ENCODE measurements at regions not wholly inside any gene's neighbourhood (a gene's known extent, or its start where the extent isn't known, plus 50 kb on each side); places are given as distances from the start of the nearest gene placed in this dataset.

DNA sequence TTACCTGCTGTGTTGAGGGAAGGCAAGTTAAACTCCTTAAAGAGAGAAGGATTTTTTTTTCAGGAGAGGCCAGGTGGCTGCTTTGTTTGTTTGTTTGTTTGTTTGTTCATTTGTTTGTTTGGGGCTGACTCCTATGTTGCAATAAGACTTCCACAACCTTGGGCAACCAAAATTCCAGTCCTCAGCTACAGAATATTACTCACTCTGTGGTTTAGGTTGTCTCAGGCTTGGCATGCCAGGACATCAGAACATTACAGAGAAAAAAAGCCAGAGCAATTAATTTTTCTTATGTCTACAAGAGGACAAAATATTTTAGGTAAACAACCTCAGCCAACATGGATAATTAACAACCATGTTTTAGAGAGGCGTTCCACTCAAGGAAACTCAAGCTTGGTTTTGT, 156.7 kb upstream of the ATP11B start:
- no peaks in the 10 kb centered on the region for H3K36me3 Mint-ChIP-seq (ENCODE audit: low read depth, unreplicated experiment)
- DNase-seq (ENCODE audit: low read depth), result peak; percentile 12
- no peaks in the 10 kb centered on the region for H4K20me1 ChIP-seq (ENCODE audit: insufficient read depth, low read length)

DNA sequence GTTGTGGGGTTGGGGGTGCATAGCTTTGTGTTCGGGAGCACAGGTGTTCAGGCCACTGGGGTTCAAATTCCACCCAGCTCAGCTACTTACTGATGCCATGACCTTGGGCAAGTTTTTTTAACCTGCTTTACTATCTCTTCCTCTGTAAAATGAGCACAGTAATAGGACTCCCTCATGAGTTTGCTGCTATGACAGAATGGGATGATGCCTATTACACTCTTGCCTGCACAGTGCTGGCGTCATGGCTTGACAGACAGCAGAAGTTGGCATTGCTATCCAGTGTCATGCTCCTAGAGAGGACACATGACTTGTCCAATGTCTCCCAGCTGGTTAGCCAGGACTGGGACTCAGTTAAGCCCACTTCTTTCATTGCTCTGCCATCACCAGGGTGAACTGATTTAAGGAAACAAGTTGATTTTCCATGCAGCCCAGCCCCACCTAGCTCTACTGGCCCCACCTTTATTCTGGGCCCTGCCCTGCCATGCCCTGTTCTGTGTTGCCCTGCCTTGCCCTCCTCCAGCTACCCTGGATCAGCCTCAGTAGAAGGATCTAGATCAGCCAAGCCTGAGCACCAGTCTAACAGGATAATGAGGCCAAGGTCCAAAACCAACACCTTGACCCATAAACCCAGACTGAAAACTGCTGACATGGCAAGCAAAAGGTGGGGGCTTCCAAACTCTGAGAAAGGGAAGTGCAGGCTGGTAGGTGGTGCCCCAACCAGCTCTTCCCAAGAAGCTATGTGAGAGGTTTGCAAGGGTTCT, 155.8 kb upstream of the ATP11B start:
- Mint-ChIP-seq H3K9me3 (ENCODE audit: unreplicated experiment) (no peaks in the 10 kb centered on the region), H3K27me3 (ENCODE audit: low read depth, unreplicated experiment) (no peaks in the 10 kb centered on the region), H3K36me3 (ENCODE audit: low read depth, unreplicated experiment) (no peaks in the 10 kb centered on the region), H3K4me1 (ENCODE audit: low read depth, unreplicated experiment) (peaks cover 4% of the 10 kb centered on the region), H3K27ac (ENCODE audit: unreplicated experiment) (no peak overlapping the region), H3K4me3 (ENCODE audit: unreplicated experiment) (no peak overlapping the region)
- Histone ChIP-seq H3K4me3 (ENCODE audit: insufficient read depth, low read depth, low read length) (no peak overlapping the region), H3K27ac (ENCODE audit: low read depth, low read length) (no peak overlapping the region), H3K4me1 (ENCODE audit: insufficient read depth, low read length) (no peaks in the 10 kb centered on the region), H3K9ac (ENCODE audit: low read length) (no peak overlapping the region), H2AFZ (ENCODE audit: low read depth, low read length) (no peak overlapping the region), H3K27me3 (ENCODE audit: insufficient read depth, low read length) (no peaks in the 10 kb centered on the region), H3K36me3 (ENCODE audit: insufficient read depth, low read length) (no peaks in the 10 kb centered on the region), H3K9me3 (ENCODE audit: insufficient read depth, low read depth, low read length) (no peaks in the 10 kb centered on the region), H4K20me1 (ENCODE audit: insufficient read depth, low read length) (no peaks in the 10 kb centered on the region), H3K79me2 (ENCODE audit: insufficient read depth, low read length) (no peaks in the 10 kb centered on the region), H3K4me2 (ENCODE audit: low read length) (no peak overlapping the region)
- DNase-seq (ENCODE audit: low read depth) (no peak), FAIRE-seq (no peak)
- TF ChIP-seq, protein P1, sequence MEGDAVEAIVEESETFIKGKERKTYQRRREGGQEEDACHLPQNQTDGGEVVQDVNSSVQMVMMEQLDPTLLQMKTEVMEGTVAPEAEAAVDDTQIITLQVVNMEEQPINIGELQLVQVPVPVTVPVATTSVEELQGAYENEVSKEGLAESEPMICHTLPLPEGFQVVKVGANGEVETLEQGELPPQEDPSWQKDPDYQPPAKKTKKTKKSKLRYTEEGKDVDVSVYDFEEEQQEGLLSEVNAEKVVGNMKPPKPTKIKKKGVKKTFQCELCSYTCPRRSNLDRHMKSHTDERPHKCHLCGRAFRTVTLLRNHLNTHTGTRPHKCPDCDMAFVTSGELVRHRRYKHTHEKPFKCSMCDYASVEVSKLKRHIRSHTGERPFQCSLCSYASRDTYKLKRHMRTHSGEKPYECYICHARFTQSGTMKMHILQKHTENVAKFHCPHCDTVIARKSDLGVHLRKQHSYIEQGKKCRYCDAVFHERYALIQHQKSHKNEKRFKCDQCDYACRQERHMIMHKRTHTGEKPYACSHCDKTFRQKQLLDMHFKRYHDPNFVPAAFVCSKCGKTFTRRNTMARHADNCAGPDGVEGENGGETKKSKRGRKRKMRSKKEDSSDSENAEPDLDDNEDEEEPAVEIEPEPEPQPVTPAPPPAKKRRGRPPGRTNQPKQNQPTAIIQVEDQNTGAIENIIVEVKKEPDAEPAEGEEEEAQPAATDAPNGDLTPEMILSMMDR (IDR thresholded peaks at IDR 0.05; ENCODE audit: insufficient read depth, low read depth, low read length), result no peak
- TF ChIP-seq EZH2 (IDR thresholded peaks at IDR 0.05; ENCODE audit: insufficient read depth, low read length), result no peak

More for the DNA sequence above, 156.7 kb upstream of the ATP11B start:
- Histone ChIP-seq H3K27ac (ENCODE audit: low read depth, low read length) (no peak overlapping the region), H2AFZ (ENCODE audit: low read depth, low read length) (no peak overlapping the region), H3K9me3 (ENCODE audit: insufficient read depth, low read depth, low read length) (no peaks in the 10 kb centered on the region), H3K9ac (ENCODE audit: low read length) (no peak overlapping the region), H3K79me2 (ENCODE audit: insufficient read depth, low read length) (no peaks in the 10 kb centered on the region), H3K4me2 (ENCODE audit: low read length) (no peak overlapping the region), H3K4me3 (ENCODE audit: insufficient read depth, low read depth, low read length) (no peak overlapping the region), H3K36me3 (ENCODE audit: insufficient read depth, low read length) (no peaks in the 10 kb centered on the region), H3K27me3 (ENCODE audit: insufficient read depth, low read length) (no peaks in the 10 kb centered on the region), H3K4me1 (ENCODE audit: insufficient read depth, low read length) (no peaks in the 10 kb centered on the region)
- FAIRE-seq, result no peak
- Mint-ChIP-seq H3K4me3 (ENCODE audit: unreplicated experiment) (no peak overlapping the region), H3K9me3 (ENCODE audit: unreplicated experiment) (no peaks in the 10 kb centered on the region), H3K4me1 (ENCODE audit: low read depth, unreplicated experiment) (peaks cover 4% of the 10 kb centered on the region), H3K27me3 (ENCODE audit: low read depth, unreplicated experiment) (no peaks in the 10 kb centered on the region), H3K27ac (ENCODE audit: unreplicated experiment) (no peak overlapping the region)
- no peak for TF ChIP-seq EZH2 (IDR thresholded peaks at IDR 0.05; ENCODE audit: insufficient read depth, low read length)
- TF ChIP-seq, protein P1 (IDR thresholded peaks at IDR 0.05; ENCODE audit: insufficient read depth, low read depth, low read length), result no peak

DNA sequence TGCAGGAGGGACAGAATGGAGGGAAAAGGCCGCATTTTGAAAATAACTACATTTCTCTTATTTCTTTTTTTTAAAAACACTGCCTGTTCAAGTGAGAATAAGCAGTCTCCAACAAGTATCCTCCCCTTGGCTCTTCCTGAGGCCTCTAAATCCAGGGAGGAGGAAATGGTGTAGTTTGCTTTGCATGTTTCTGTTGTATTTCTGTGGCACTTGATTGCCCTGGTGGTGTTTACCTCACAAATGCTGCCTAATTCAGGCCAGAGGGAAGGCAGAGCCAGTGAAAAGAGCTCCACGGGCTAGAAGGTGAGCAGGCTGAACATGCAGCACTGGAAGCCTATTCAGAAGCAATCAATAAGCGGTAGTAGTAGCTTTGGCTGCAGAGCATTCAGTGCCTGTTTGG, 149.3 kb upstream of the ATP11B start:
- Histone ChIP-seq H3K4me3 (ENCODE audit: insufficient read depth, low read depth, low read length) (no peak overlapping the region), H3K4me1 (ENCODE audit: insufficient read depth, low read length) (no peaks in the 10 kb centered on the region), H3K79me2 (ENCODE audit: insufficient read depth, low read length) (no peaks in the 10 kb centered on the region), H3K36me3 (ENCODE audit: insufficient read depth, low read length) (no peaks in the 10 kb centered on the region), H3K9me3 (ENCODE audit: insufficient read depth, low read depth, low read length) (no peaks in the 10 kb centered on the region), H2AFZ (ENCODE audit: low read depth, low read length) (no peak overlapping the region), H3K4me2 (ENCODE audit: low read length) (no peak overlapping the region), H3K9ac (ENCODE audit: low read length) (no peak overlapping the region), H3K27me3 (ENCODE audit: insufficient read depth, low read length) (no peaks in the 10 kb centered on the region), H3K27ac (ENCODE audit: low read depth, low read length) (no peak overlapping the region), H4K20me1 (ENCODE audit: insufficient read depth, low read length) (no peaks in the 10 kb centered on the region)
- no peaks in the 10 kb centered on the region for H3K36me3 Mint-ChIP-seq (ENCODE audit: low read depth, unreplicated experiment)
- DNase-seq (ENCODE audit: low read depth) (no peak), FAIRE-seq (no peak)
- H3K4me1 Mint-ChIP-seq (ENCODE audit: low read depth, unreplicated experiment), result peaks cover 3% of the 10 kb centered on the region
- no peaks in the 10 kb centered on the region for H3K27me3 Mint-ChIP-seq (ENCODE audit: low read depth, unreplicated experiment)
- H3K9me3 Mint-ChIP-seq (ENCODE audit: unreplicated experiment), result no peaks in the 10 kb centered on the region
- H3K27ac Mint-ChIP-seq (ENCODE audit: unreplicated experiment), result no peak overlapping the region
- H3K4me3 Mint-ChIP-seq (ENCODE audit: unreplicated experiment), result no peak overlapping the region
- TF ChIP-seq, protein P1 (IDR thresholded peaks at IDR 0.05; ENCODE audit: insufficient read depth, low read depth, low read length), result no peak
- TF ChIP-seq EZH2 (IDR thresholded peaks at IDR 0.05; ENCODE audit: insufficient read depth, low read length), result no peak

Data from astrocyte (in vitro differentiated cells and primary cell).